ENCODE measurements at regions not wholly inside any gene's neighbourhood (a gene's known extent, or its start where the extent isn't known, plus 50 kb on each side); places are given as distances from the start of the nearest gene placed in this dataset.
"Not testable (repeated sequence)": the region's sequence is repeated elsewhere in the genome, so short reads cannot be mapped to it uniquely, and the experiment has no call there.

GRCh38 chr1:198934901-198935305, 296.1 kb downstream of the PTPRC start:
- DNase-seq, result no peak

GRCh38 chr1:198935306-198935921, 296.6 kb downstream of the PTPRC start:
- DNase-seq, result peak; percentile 96

- DNase-seq, result peak; percentile 69
Observed at GRCh38 chr1:198936371-198937083, 297.7 kb downstream of the PTPRC start.

GRCh38 chr1:198937231-198938031, 298.6 kb downstream of the PTPRC start:
- peak; percentile 94 for DNase-seq

GRCh38 chr1:198939286-198939685, 300.4 kb downstream of the PTPRC start:
- no peak for DNase-seq

- no peak for DNase-seq
Observed at GRCh38 chr1:198939956-198940355, 301.1 kb downstream of the PTPRC start.

- DNase-seq, result no peak
Observed at GRCh38 chr1:198942466-198942865, 303.6 kb downstream of the PTPRC start.

- DNase-seq, result no peak
Observed at GRCh38 chr1:198943484-198944187, 304.8 kb downstream of the PTPRC start.

GRCh38 chr1:198947456-198947855, 308.6 kb downstream of the PTPRC start:
- DNase-seq, result no peak

- no peak for DNase-seq
Observed at GRCh38 chr1:198948895-198949659, 310.2 kb downstream of the PTPRC start.

GRCh38 chr1:198950036-198950435, 311.2 kb downstream of the PTPRC start:
- no peak for DNase-seq

GRCh38 chr1:198955085-198955484, 316.2 kb downstream of the PTPRC start:
- no peak for DNase-seq

GRCh38 chr1:198957044-198957443, 318.2 kb downstream of the PTPRC start:
- no peak for DNase-seq

GRCh38 chr1:198959032-198959431, 320.2 kb downstream of the PTPRC start:
- no peak for DNase-seq

GRCh38 chr1:198959676-198960075, 320.8 kb downstream of the PTPRC start:
- DNase-seq, result no peak

- DNase-seq, result not testable (repeated sequence)
Observed at GRCh38 chr1:198963796-198964195, 325.0 kb downstream of the PTPRC start.

GRCh38 chr1:198966519-198966918, 327.7 kb downstream of the PTPRC start:
- DNase-seq, result no peak

- DNase-seq, result peak; percentile 17
Observed at GRCh38 chr1:198967566-198967965, 328.7 kb downstream of the PTPRC start.

- DNase-seq, result no peak
Observed at GRCh38 chr1:198968866-198969265, 330.0 kb downstream of the PTPRC start.

- DNase-seq, result no peak
Observed at GRCh38 chr1:198969981-198970380, 331.1 kb downstream of the PTPRC start.

GRCh38 chr1:198970916-198971315, 332.1 kb downstream of the PTPRC start:
- no peak for DNase-seq

GRCh38 chr1:198977909-198978308, 339.1 kb downstream of the PTPRC start:
- DNase-seq, result no peak

All from tongue (tissue), 1 donor.